Smooth muscle cell of the brain vasculature (primary cell): ENCODE measurements at regions not wholly inside any gene's neighbourhood (a gene's known extent, or its start where the extent isn't known, plus 50 kb on each side); places are given as distances from the start of the nearest gene placed in this dataset.

ENCODE experiments used
- DNase-seq: peaks from one replicate; pipeline ENCODE4 v3.0.0-alpha.2; 2012; ENCODE audit warnings: low read depth, low spot score

- no peak for DNase-seq
Observed at GRCh38 chr17:73723317-73723716, 79.1 kb upstream of the SDK2 start.

GRCh38 chr17:73724341-73724740 lies 80.1 kb upstream of the SDK2 start:
- DNase-seq, result no peak

- DNase-seq, result no peak
Observed at GRCh38 chr17:73724990-73725389, 80.7 kb upstream of the SDK2 start.

GRCh38 chr17:73725794-73726515 lies 81.7 kb upstream of the SDK2 start:
- no peak for DNase-seq

GRCh38 chr17:73727941-73728340 lies 83.7 kb upstream of the SDK2 start:
- no peak for DNase-seq

GRCh38 chr17:73729101-73729500 lies 84.9 kb upstream of the SDK2 start:
- DNase-seq, result no peak

GRCh38 chr17:73731733-73732132 lies 87.5 kb upstream of the SDK2 start:
- DNase-seq, result no peak

- no peak for DNase-seq
Observed at GRCh38 chr17:73733517-73733916, 89.3 kb upstream of the SDK2 start.

GRCh38 chr17:73735245-73735644 lies 91.0 kb upstream of the SDK2 start:
- no peak for DNase-seq

- DNase-seq, result no peak
Observed at GRCh38 chr17:73738751-73739575, 94.7 kb upstream of the SDK2 start.

- DNase-seq, result no peak
Observed at GRCh38 chr17:73740370-73740769, 96.1 kb upstream of the SDK2 start.

GRCh38 chr17:73742948-73743381 lies 98.7 kb upstream of the SDK2 start:
- no peak for DNase-seq

GRCh38 chr17:73743518-73744201 lies 99.4 kb upstream of the SDK2 start:
- DNase-seq, result no peak

GRCh38 chr17:73744411-73744810 lies 100.2 kb upstream of the SDK2 start:
- DNase-seq, result no peak

GRCh38 chr17:73746314-73747073 lies 102.2 kb upstream of the SDK2 start:
- DNase-seq, result no peak

- no peak for DNase-seq
Observed at GRCh38 chr17:73747221-73748002, 103.2 kb upstream of the SDK2 start.

- DNase-seq, result no peak
Observed at GRCh38 chr17:73748508-73748907, 104.3 kb upstream of the SDK2 start.

GRCh38 chr17:73749337-73749823 lies 105.1 kb upstream of the SDK2 start:
- no peak for DNase-seq

- no peak for DNase-seq
Observed at GRCh38 chr17:73749928-73750605, 105.8 kb upstream of the SDK2 start.

GRCh38 chr17:73750975-73751374 lies 106.7 kb upstream of the SDK2 start:
- no peak for DNase-seq
